Mucosa of stomach (tissue), 1 donor: ENCODE measurements at regions not wholly inside any gene's neighbourhood (a gene's known extent, or its start where the extent isn't known, plus 50 kb on each side); places are given as distances from the start of the nearest gene placed in this dataset.

Experiments used
- H3K27me3 ChIP-seq: one replicate; pipeline ENCODE4 v1.7.0; 2013; ENCODE audit warnings: mild to moderate bottlenecking, low read length; ENCODE audit not compliant: control insufficient read depth, insufficient read depth
- H3K36me3 ChIP-seq: one replicate; pipeline ENCODE4 v1.7.0; 2013; ENCODE audit warnings: low read length; ENCODE audit not compliant: control insufficient read depth, insufficient read depth
- H3K4me1 ChIP-seq: one replicate; pipeline ENCODE4 v1.7.0; 2013; ENCODE audit warnings: mild to moderate bottlenecking, low read length; ENCODE audit not compliant: control insufficient read depth, insufficient read depth
- H3K4me3 ChIP-seq: one replicate; pipeline ENCODE4 v1.7.0; 2013; ENCODE audit warnings: low read length
- H3K9ac ChIP-seq: one replicate; pipeline ENCODE4 v1.7.0; 2013; ENCODE audit warnings: mild to moderate bottlenecking, low read length, moderate library complexity
- H3K9me3 ChIP-seq: one replicate; pipeline ENCODE4 v1.7.0; 2013; ENCODE audit warnings: mild to moderate bottlenecking, low read length, moderate library complexity; ENCODE audit not compliant: control insufficient read depth
- donor health status: Pancreatic carcinoma.

GRCh38 chr16:65668064-65668595, 546.3 kb upstream of the CDH11 start:
- Histone ChIP-seq H3K4me1 (no peaks in the 10 kb centered on the region), H3K36me3 (no peaks in the 10 kb centered on the region), H3K4me3 (no peak overlapping the region), H3K9me3 (no peaks in the 10 kb centered on the region), H3K27me3 (no peaks in the 10 kb centered on the region), H3K9ac (no peak overlapping the region)

GRCh38 chr16:65667011-65667578, 545.2 kb upstream of the CDH11 start:
- Histone ChIP-seq H3K9ac (no peak overlapping the region), H3K36me3 (no peaks in the 10 kb centered on the region), H3K4me1 (no peaks in the 10 kb centered on the region), H3K27me3 (no peaks in the 10 kb centered on the region), H3K9me3 (no peaks in the 10 kb centered on the region), H3K4me3 (no peak overlapping the region)

GRCh38 chr16:65666132-65666941, 544.5 kb upstream of the CDH11 start:
- H3K36me3 ChIP-seq: no peaks in the 10 kb centered on the region
- H3K9ac ChIP-seq: no peak overlapping the region
- no peaks in the 10 kb centered on the region for H3K27me3 ChIP-seq
- no peaks in the 10 kb centered on the region for H3K4me1 ChIP-seq
- no peaks in the 10 kb centered on the region for H3K9me3 ChIP-seq
- H3K4me3 ChIP-seq: no peak overlapping the region

- Histone ChIP-seq H3K4me1 (no peaks in the 10 kb centered on the region), H3K9me3 (no peaks in the 10 kb centered on the region), H3K27me3 (no peaks in the 10 kb centered on the region), H3K4me3 (no peak overlapping the region), H3K36me3 (no peaks in the 10 kb centered on the region), H3K9ac (no peak overlapping the region)
Observed at GRCh38 chr16:65665586-65665985, 543.7 kb upstream of the CDH11 start.

GRCh38 chr16:65663774-65664173, 541.9 kb upstream of the CDH11 start:
- H3K4me1 ChIP-seq: no peaks in the 10 kb centered on the region
- no peak overlapping the region for H3K9ac ChIP-seq
- H3K4me3 ChIP-seq: no peak overlapping the region
- H3K9me3 ChIP-seq: no peaks in the 10 kb centered on the region
- H3K36me3 ChIP-seq: no peaks in the 10 kb centered on the region
- no peaks in the 10 kb centered on the region for H3K27me3 ChIP-seq

- Histone ChIP-seq H3K36me3 (no peaks in the 10 kb centered on the region), H3K9me3 (no peaks in the 10 kb centered on the region), H3K9ac (no peak overlapping the region), H3K27me3 (no peaks in the 10 kb centered on the region), H3K4me1 (no peaks in the 10 kb centered on the region), H3K4me3 (no peak overlapping the region)
Observed at GRCh38 chr16:65662256-65662655, 540.4 kb upstream of the CDH11 start.

- Histone ChIP-seq H3K4me3 (no peak overlapping the region), H3K4me1 (no peaks in the 10 kb centered on the region), H3K27me3 (no peaks in the 10 kb centered on the region), H3K36me3 (no peaks in the 10 kb centered on the region), H3K9me3 (no peaks in the 10 kb centered on the region), H3K9ac (no peak overlapping the region)
Observed at GRCh38 chr16:65661558-65661957, 539.7 kb upstream of the CDH11 start.

GRCh38 chr16:65660390-65660789, 538.5 kb upstream of the CDH11 start:
- Histone ChIP-seq H3K27me3 (no peaks in the 10 kb centered on the region), H3K9ac (no peak overlapping the region), H3K9me3 (no peaks in the 10 kb centered on the region), H3K4me3 (no peak overlapping the region), H3K4me1 (no peaks in the 10 kb centered on the region), H3K36me3 (no peaks in the 10 kb centered on the region)

- Histone ChIP-seq H3K4me1 (no peaks in the 10 kb centered on the region), H3K9me3 (no peaks in the 10 kb centered on the region), H3K36me3 (no peaks in the 10 kb centered on the region), H3K4me3 (no peak overlapping the region), H3K9ac (no peak overlapping the region), H3K27me3 (no peaks in the 10 kb centered on the region)
Observed at GRCh38 chr16:65659758-65660157, 537.9 kb upstream of the CDH11 start.

GRCh38 chr16:65658787-65659220, 536.9 kb upstream of the CDH11 start:
- no peak overlapping the region for H3K9ac ChIP-seq
- H3K4me1 ChIP-seq: no peaks in the 10 kb centered on the region
- H3K27me3 ChIP-seq: no peaks in the 10 kb centered on the region
- H3K9me3 ChIP-seq: no peaks in the 10 kb centered on the region
- H3K4me3 ChIP-seq: no peak overlapping the region
- H3K36me3 ChIP-seq: no peaks in the 10 kb centered on the region

- no peak overlapping the region for H3K9ac ChIP-seq
- no peaks in the 10 kb centered on the region for H3K36me3 ChIP-seq
- no peak overlapping the region for H3K4me3 ChIP-seq
- no peaks in the 10 kb centered on the region for H3K4me1 ChIP-seq
- H3K27me3 ChIP-seq: no peaks in the 10 kb centered on the region
- H3K9me3 ChIP-seq: no peaks in the 10 kb centered on the region
Observed at GRCh38 chr16:65658349-65658748, 536.5 kb upstream of the CDH11 start.

- Histone ChIP-seq H3K4me1 (no peaks in the 10 kb centered on the region), H3K36me3 (no peaks in the 10 kb centered on the region), H3K27me3 (no peaks in the 10 kb centered on the region), H3K4me3 (no peak overlapping the region), H3K9ac (no peak overlapping the region), H3K9me3 (no peaks in the 10 kb centered on the region)
Observed at GRCh38 chr16:65657556-65657955, 535.7 kb upstream of the CDH11 start.
